ENCODE measurements at regions not wholly inside any gene's neighbourhood (a gene's known extent, or its start where the extent isn't known, plus 50 kb on each side); places are given as distances from the start of the nearest gene placed in this dataset.

DNA sequence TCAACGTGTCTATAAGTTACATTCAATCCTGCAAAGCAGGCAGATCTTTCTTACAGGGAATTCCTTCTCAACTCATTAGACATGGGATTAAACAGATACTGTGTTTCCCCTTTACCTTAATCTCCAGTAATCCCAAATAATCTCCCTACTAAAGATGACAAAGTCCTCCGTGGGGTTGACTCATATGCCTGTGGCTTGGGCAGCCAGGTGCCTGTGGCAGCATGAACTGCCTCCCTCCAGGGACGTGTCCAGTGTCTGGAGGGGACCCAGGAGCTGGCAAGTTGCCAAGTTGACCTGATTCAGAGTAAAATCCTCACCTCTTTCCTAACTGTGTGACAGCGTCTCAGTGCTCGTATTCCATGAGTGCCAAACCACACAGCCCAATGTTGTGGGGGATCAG, 94.6 kb upstream of the PTCH1 start:
- Mint-ChIP-seq H3K9me3 (no peaks in the 10 kb centered on the region), H3K4me1 (ENCODE audit: low read depth) (no peaks in the 10 kb centered on the region), H3K27me3 (peaks cover 2% of the 10 kb centered on the region), H3K4me3 (no peak overlapping the region), H3K27ac (no peak overlapping the region), H3K36me3 (ENCODE audit: low read depth) (no peaks in the 10 kb centered on the region)
- intact Hi-C loops (cut with micrococcal nuclease), result no loop called here

DNA sequence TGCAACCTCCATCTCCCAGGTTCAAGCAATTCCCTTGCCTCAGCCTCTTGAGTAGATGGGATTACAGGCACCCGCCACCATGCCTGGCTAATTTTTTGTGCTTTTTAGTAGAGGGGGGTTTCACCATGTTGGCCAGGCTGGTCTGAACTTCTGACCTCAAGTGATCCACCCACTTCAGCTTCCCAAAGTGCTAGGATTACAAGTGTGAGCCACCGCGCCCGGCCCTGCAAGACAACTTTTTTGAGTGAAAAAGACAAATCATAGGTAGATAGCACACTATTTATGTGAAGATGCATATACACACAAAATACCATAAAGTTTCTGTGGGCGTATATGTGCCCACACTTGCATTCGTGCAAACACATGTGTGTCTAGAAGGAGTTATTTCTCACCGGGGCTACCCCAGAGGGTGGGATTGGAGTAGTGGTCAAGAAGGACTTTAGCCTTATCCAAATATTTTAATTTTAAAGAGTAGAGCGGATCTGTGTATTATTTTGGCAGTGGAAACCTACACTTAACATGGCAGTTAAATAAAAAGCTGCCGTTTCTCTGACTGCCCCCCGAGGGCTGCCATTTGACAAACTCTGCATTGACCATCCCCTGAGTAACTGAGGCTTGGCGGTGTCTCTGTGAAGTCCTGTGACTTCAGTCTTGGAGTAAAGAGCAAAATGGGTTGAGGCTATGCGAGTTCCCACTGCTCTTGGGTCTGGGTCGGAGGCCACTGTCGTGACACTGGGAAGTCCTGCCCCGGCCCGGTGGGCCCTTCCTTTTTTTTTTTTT, 93.4 kb upstream of the PTCH1 start:
- Mint-ChIP-seq H3K27me3 (peaks cover 2% of the 10 kb centered on the region), H3K4me1 (ENCODE audit: low read depth) (no peaks in the 10 kb centered on the region), H3K9me3 (no peaks in the 10 kb centered on the region), H3K36me3 (ENCODE audit: low read depth) (no peaks in the 10 kb centered on the region), H3K4me3 (no peak overlapping the region), H3K27ac (no peak overlapping the region)
- intact Hi-C loops (cut with micrococcal nuclease), result no loop called here

DNA sequence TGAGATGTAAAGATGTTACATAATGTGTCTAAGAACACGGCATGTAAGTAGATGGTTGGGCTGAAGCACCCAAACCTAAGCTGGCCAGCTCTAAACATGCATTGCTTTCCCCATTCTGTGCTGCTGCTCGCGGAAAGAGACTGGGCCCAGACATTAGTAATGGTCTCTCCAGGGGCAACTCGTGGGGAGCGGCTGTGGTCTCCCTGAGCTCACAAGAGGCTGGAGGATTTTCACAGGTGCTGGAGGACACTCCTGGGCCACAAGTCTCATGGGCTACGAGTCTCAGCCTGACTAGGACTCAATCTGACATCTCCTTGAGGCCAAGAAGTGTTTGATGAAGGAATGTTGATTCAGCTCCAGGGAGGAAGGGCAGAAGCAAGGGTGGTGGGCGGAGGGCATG, 92.7 kb upstream of the PTCH1 start:
- intact Hi-C loops (cut with micrococcal nuclease), result no loop called here
- H3K36me3 Mint-ChIP-seq (ENCODE audit: low read depth), result no peaks in the 10 kb centered on the region
- H3K9me3 Mint-ChIP-seq, result no peaks in the 10 kb centered on the region
- H3K27ac Mint-ChIP-seq, result no peak overlapping the region
- no peak overlapping the region for H3K4me3 Mint-ChIP-seq
- H3K4me1 Mint-ChIP-seq (ENCODE audit: low read depth), result no peaks in the 10 kb centered on the region
- no peaks in the 10 kb centered on the region for H3K27me3 Mint-ChIP-seq

DNA sequence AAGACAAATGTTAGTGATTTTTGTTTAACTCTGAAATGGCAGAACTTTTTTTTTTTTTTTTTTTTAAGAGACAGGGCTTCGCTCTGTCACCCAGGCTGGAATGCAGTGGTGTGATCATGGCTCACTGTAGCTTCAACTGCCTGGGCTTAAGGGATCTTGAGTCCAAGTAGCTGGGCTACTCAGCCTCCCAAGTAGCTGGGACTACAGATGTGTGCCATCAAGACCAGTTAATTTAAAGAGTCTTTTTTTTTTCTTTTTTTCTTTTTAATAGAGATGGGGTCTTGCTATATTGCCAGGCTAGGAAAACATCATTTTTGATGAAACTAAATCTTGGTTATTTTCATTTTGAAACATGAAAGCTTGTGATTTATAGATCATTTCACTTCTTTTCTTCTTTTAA, 91.6 kb upstream of the PTCH1 start:
- Mint-ChIP-seq H3K4me1 (ENCODE audit: low read depth) (no peaks in the 10 kb centered on the region), H3K36me3 (ENCODE audit: low read depth) (no peaks in the 10 kb centered on the region), H3K4me3 (no peak overlapping the region), H3K9me3 (no peaks in the 10 kb centered on the region), H3K27ac (no peak overlapping the region), H3K27me3 (no peaks in the 10 kb centered on the region)
- intact Hi-C loops (cut with micrococcal nuclease), result no loop called here

DNA sequence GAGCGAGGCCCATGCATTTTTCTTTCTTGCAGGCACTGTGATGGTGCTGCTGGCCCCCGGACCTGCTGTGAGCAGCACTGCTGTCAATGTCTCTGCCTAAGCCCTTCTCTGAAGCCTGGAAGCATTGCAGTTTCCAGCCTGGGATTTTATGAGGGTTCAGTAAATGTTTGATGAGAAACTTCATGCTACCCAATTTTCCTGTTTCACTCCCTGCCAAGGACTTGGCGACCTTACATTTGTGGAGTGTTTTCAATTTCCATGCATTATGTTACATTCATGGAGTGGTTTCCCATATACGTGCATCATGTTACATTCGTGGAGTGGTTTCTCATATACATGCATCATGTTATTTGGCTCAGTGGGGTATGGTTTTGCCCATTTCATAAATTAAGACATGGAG, 90.7 kb upstream of the PTCH1 start:
- intact Hi-C loops (cut with micrococcal nuclease), result no loop called here
- H3K4me1 Mint-ChIP-seq (ENCODE audit: low read depth), result no peaks in the 10 kb centered on the region
- H3K27ac Mint-ChIP-seq, result no peak overlapping the region
- no peaks in the 10 kb centered on the region for H3K9me3 Mint-ChIP-seq
- no peak overlapping the region for H3K4me3 Mint-ChIP-seq
- H3K36me3 Mint-ChIP-seq (ENCODE audit: low read depth), result no peaks in the 10 kb centered on the region
- H3K27me3 Mint-ChIP-seq, result no peaks in the 10 kb centered on the region

DNA sequence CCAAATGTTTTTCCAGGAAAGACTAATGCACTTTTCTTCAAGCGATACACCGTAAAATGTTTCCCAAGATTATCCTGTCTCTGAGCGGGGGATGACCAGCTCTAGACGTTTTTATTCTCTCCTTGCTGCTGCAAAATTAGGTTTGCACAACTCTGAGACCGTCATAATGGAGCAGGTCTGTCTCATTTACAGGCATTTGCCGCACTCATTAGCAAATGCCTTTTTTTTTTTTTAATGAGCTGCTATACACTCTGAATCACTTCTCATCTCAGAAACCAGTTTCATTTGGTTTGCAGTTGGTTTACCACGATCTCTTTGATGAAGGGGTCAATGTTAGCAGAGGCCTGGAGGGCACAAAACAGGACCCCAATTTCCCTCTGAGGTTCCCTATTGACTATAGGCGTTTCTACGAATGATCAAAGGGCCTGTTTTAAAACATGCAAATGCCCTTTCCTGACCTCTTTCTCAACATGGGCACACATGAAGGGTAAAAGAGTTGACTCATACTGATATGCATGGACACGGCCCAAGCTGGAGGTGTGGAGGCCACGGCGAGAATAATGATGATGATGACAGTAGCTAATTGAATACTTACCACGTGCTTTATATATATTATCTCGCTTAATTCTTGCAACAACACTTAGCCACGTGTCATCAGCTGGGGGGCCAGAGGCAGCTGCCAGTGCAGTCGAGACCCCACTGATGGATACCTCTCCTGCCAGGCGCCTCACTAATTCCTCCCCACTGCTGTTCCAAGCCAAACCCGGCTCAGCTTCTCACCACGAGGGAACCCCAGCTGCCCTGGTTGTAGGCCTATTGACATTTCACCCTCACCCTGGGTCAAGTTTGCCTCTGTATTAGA, 89.9 kb upstream of the PTCH1 start:
- H3K36me3 Mint-ChIP-seq (ENCODE audit: low read depth), result no peaks in the 10 kb centered on the region
- no peaks in the 10 kb centered on the region for H3K4me1 Mint-ChIP-seq (ENCODE audit: low read depth)
- H3K27me3 Mint-ChIP-seq, result no peaks in the 10 kb centered on the region
- no peaks in the 10 kb centered on the region for H3K9me3 Mint-ChIP-seq
- intact Hi-C loops (cut with micrococcal nuclease), result no loop called here
- no peak overlapping the region for H3K4me3 Mint-ChIP-seq
- H3K27ac Mint-ChIP-seq, result no peak overlapping the region

DNA sequence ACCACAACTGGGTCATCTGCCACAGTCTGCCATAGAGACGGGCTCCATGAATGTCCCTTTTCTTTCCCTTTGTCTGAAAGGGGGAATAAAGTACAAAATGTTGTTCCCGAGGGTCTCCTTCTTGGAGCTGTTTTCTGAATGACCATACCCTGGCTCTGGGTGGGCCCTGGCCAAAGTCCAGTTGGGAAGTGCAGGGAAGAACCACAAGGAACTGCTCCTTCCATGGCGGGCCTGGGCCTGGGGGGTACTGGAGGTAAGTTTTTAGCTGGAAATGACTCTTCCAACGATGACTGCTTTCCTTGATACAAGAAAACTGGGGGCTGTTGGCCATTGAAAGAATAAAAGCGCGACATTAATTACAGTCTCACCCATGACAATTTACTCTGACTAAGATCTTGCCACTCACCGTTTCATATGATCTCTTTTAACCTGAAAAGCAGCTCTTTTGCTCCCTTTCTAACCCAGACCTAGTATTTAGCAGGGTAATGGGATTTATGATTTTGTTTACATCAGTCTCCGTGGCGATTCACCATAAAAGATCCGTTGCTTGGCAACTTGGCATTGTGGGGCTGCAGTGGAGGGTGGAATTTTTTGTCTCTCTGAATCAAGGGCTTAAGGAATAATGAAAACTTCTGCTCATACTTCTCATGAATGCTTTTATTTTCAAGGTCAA, 89.2 kb upstream of the PTCH1 start:
- intact Hi-C loops (cut with micrococcal nuclease), result no loop called here
- no peaks in the 10 kb centered on the region for H3K36me3 Mint-ChIP-seq (ENCODE audit: low read depth)
- no peaks in the 10 kb centered on the region for H3K27me3 Mint-ChIP-seq
- H3K4me3 Mint-ChIP-seq, result no peak overlapping the region
- no peak overlapping the region for H3K27ac Mint-ChIP-seq
- H3K4me1 Mint-ChIP-seq (ENCODE audit: low read depth), result no peaks in the 10 kb centered on the region
- H3K9me3 Mint-ChIP-seq, result no peaks in the 10 kb centered on the region

DNA sequence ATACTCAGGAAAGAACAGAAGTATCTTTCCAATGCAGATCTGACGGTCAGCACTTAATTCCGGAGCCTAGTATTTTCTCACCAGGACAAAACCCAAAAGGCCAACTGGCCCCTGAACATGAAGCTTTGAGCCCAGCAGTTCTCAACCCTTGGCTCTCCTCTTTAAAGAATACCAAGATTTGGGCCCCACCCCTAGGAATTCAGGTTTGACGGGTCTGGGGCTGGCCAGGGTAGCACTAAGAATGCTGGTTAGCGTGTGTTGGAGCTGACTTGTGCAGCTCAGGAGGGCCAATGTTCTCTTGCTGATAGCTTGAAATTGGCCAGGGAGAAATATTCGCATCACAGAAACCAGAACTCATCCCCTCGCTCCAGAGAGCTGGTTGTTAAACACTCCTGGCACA, 88.3 kb upstream of the PTCH1 start:
- Mint-ChIP-seq H3K27ac (no peak overlapping the region), H3K4me3 (no peak overlapping the region), H3K9me3 (no peaks in the 10 kb centered on the region), H3K4me1 (ENCODE audit: low read depth) (no peaks in the 10 kb centered on the region), H3K27me3 (peaks cover 1% of the 10 kb centered on the region), H3K36me3 (ENCODE audit: low read depth) (no peaks in the 10 kb centered on the region)
- intact Hi-C loops (cut with micrococcal nuclease), result no loop called here

DNA sequence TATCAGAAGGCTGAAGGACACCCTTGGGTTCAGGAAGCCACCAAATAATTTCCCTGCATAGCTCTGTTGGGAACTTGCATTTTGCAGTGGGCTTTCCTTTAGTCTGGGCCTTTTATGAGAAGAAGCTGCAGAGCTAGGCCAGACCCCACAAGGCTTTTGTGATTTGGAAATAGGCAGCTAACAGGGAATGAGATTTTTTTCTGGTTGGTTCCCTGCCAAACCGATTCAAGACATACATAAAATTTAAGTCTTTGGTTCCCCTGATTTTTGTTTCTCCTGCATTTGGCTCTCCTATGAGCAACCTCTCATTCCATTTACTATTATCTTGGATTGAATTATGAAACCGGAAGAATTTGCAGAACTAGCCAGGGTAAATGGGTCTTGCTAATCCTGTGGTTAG, 81.5 kb upstream of the PTCH1 start:
- Mint-ChIP-seq H3K27me3 (peaks cover 1% of the 10 kb centered on the region), H3K27ac (no peak overlapping the region), H3K4me3 (no peak overlapping the region), H3K4me1 (ENCODE audit: low read depth) (no peaks in the 10 kb centered on the region), H3K36me3 (ENCODE audit: low read depth) (no peaks in the 10 kb centered on the region), H3K9me3 (no peaks in the 10 kb centered on the region)
- intact Hi-C loops (cut with micrococcal nuclease), result no loop called here

DNA sequence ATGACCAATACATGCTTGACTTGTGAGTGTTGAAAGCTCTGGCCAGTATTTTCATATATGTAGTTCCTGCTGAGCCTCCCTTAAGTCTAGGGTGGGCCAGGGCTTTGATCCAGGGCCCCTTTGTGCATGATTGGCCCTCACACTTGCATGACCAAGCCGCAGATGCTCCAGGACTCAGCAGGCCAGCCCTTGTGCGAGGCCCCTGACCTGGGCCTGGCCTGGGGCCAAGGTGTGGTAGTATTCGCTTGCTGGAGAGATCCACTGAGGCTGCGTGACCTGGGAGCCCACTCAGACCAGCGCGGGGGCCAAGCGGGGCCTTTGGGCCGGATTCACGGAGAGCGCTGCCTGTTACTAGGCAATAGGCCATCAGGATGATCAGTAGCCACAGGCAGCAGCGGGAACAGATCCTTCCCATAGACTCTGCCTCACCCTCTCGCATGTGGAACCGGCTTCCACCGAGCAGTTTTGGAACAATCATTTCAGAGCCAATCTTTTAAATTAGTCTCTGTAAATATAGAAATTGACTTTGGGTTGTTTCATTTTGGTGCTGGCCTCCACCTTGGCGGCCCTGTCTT, 79.0 kb upstream of the PTCH1 start:
- Mint-ChIP-seq H3K4me1 (ENCODE audit: low read depth) (no peaks in the 10 kb centered on the region), H3K9me3 (no peaks in the 10 kb centered on the region), H3K36me3 (ENCODE audit: low read depth) (no peaks in the 10 kb centered on the region), H3K4me3 (no peak overlapping the region), H3K27ac (no peak overlapping the region), H3K27me3 (peaks cover 1% of the 10 kb centered on the region)
- intact Hi-C loops (cut with micrococcal nuclease), result no loop called here

DNA sequence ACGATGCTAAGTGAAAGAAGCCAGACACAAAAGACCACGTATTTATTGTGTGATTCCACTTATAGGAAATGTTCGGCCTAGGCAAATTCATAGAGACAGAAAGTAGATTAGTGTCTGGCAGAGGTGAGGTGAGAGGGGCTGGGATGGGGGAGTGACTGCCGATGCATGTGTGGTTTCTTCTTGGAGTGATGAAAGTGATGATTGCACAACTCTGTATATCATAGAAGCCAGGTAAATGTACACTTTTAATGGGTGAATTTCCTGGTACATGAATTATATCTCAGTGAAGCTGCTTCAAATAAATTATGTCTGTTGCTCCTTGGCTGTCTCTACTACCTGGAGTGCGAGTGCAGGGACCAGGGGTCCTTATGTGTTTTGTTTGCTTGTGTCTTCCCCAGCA, 76.2 kb upstream of the PTCH1 start:
- Mint-ChIP-seq H3K4me3 (no peak overlapping the region), H3K36me3 (ENCODE audit: low read depth) (no peaks in the 10 kb centered on the region), H3K4me1 (ENCODE audit: low read depth) (no peaks in the 10 kb centered on the region), H3K27me3 (peaks cover 9% of the 10 kb centered on the region), H3K9me3 (no peaks in the 10 kb centered on the region), H3K27ac (no peak overlapping the region)
- intact Hi-C loops (cut with micrococcal nuclease), result no loop called here

DNA sequence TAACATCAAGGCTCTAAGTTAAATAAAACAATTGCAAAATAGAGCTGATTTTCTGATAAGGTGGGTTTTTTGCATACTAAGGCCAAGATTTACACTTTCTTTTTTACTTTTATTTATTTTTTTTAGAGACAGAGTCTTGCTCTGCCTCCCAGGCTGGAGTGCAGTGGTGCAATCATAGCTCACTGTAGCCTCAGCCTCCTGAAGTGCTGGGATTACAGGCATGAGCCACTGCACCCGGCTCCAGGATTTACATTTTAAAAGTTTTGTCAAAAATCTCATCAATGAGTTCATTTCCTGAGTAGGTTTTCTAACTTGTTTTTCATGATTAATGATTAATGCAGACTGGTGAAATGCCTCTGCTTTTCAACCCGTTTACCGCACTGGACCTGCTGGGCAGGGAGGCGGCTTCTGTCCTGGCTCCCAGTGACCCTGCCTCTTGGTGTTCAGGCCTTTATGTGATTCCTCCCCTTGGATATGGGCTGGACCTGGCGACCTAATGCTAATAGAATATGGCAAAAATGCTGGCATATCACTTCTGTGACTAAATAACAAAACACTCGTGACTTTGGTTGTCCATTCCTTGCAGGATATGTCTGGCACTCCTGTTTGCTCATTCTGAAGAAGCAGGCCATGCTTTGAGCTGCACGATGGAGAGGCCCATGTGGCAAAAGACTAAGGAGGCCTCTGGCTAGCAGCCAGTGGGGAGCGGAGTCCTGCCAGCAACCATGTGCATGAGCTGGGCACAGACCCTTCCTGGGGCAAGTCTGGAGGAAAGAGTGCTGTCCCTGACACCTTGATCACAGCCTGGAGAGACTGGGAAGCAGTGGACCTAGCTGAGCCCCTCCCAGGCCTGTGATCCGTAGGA, 72.2 kb upstream of the PTCH1 start:
- Mint-ChIP-seq H3K4me1 (ENCODE audit: low read depth) (no peaks in the 10 kb centered on the region), H3K36me3 (ENCODE audit: low read depth) (no peaks in the 10 kb centered on the region), H3K9me3 (no peaks in the 10 kb centered on the region), H3K27me3 (peaks cover 12% of the 10 kb centered on the region), H3K27ac (no peak overlapping the region), H3K4me3 (no peak overlapping the region)
- intact Hi-C loops (cut with micrococcal nuclease), result no loop called here

All from dendritic cell treated with granulocyte-macrophage colony-stimulating factor and Interleukin-4, amounts not matched to agents 40 ng/mL and 50 ng/mL, for 4 days (primary cell).